Testis (tissue), 2 donors: ENCODE measurements at regions not wholly inside any gene's neighbourhood (a gene's known extent, or its start where the extent isn't known, plus 50 kb on each side); places are given as distances from the start of the nearest gene placed in this dataset.
"Not testable (repeated sequence)": the region's sequence is repeated elsewhere in the genome, so short reads cannot be mapped to it uniquely, and the experiment has no call there.

Experiments
- DNase-seq: peaks from one replicate; pipeline ENCODE4 v3.0.0-alpha.2; 2019
- H3K27ac ChIP-seq, 2 donors: fragments of 200-600 bp; sonication (generic); one replicate each; pipeline ENCODE4 v1.5.1; 2019
- H3K27me3 ChIP-seq: fragments of 200-600 bp; sonication (generic); one replicate; pipeline ENCODE4 v1.5.1; 2019
- H3K36me3 ChIP-seq: fragments of 200-600 bp; sonication (generic); one replicate; pipeline ENCODE4 v1.5.1; 2017; ENCODE audit warnings: low read depth; ENCODE audit errors: missing control alignments
- H3K4me1 ChIP-seq: fragments of 200-600 bp; sonication (generic); one replicate; pipeline ENCODE4 v1.5.1; 2019
- H3K4me3 ChIP-seq, 2 donors: fragments of 200-600 bp; sonication (generic); one replicate each; pipeline ENCODE4 v1.5.1; 2017 to 2019
- H3K9me3 ChIP-seq: fragments of 200-600 bp; sonication (generic); one replicate; pipeline ENCODE4 v1.5.1; 2017
- POLR2A ChIP-seq: fragments of 450-650 bp; IDR thresholded peaks from one replicate; pipeline ENCODE4 v1.6.1; 2017; ENCODE audit warnings: antibody characterized with exemption, mild to moderate bottlenecking, moderate library complexity
- WGBS, 2 donors: methylation state at CpG; one replicate each; pipeline ENCODE4 v1.1.5; 2018; 5-methylcytosine and 5-hydroxymethylcytosine counted together
- intact Hi-C: fragments of 100-400 bp; cut with DNase I; formaldehyde crosslinking; loops from one replicate; pipeline ENCODE4 v1.15.1; 2023; ENCODE audit warnings: low total_unique reads
- TF ChIP-seq, protein P1 (sequence below), 3 experiments: fragments of 450-650 bp in 2 of 3; fragments of 200-600 bp in 1 of 3; sonication (generic) in 1 of 3; IDR thresholded peaks; one replicate each; pipeline ENCODE4 v1.5.1; 2016 to 2019; ENCODE audit warnings: antibody characterized with exemption in 3 of 3, mild to moderate bottlenecking in 2 of 3, moderate library complexity in 1 of 3

DNA sequence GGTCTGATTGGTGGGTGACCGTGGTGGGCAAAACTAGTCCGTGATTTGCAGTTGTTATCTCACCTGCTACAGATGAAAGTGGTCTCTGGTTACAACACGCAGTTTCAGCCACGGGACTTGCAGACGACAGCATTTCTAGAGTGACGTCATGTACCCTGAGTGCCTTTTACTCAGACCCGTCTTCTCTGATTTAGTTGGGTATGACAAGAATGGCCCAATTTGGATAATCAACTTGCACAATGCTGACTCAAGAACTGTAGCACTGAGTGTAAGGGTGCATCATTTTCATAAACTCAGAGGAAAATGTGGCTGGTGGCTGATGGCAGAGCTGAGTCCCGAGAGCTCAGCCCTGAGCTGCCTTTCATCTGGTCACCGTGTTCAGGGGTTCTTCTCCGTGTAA is 281.4 kb upstream of the FRG1 start:
- H3K27ac ChIP-seq, result no peak overlapping the region
- no peak for DNase-seq
- 81 to 98% methylated on average over 3 to 9 of the region's 10 CpGs for WGBS, 2 donors
- no peaks in the 10 kb centered on the region for H3K27me3 ChIP-seq
- no peaks in the 10 kb centered on the region for H3K9me3 ChIP-seq
- H3K36me3 ChIP-seq, result no peaks in the 10 kb centered on the region
- no peak overlapping the region for H3K4me3 ChIP-seq
- H3K4me1 ChIP-seq, result peaks cover 4% of the 10 kb centered on the region
- no peak for TF ChIP-seq POLR2A
- intact Hi-C loops, result no loop called here

DNA sequence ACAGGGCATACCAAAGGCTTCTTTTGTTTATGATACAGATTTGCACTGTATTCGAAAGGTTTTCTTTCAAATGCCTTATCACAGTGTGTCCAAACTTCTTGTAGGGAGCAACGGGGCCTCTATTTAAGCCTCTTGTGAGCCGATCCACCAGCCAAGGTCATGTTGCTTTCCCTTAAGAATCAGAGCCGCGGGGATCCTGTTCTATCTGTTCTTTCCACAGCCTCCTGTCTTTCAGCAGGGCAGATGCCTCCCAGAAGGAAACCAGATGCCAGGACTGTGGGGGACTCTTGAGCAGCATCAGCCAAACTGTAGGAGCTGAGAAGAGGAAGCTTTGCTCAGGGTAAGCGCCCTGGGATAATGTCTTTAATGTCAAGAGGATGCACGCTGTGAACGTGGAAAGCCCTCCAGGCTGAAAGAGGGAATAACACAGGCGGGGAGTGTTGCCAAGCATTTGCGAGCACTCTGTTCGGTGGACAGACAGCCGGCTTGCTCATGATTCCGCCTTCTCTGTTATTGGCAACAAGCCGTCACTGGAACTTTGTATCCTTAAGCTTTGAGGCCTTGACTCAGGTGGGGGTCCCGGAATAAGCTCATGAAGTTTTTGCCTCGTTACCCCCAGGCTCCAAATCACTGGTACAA is 279.8 kb upstream of the FRG1 start:
- intact Hi-C loops, result no loop called here
- H3K27me3 ChIP-seq, result no peaks in the 10 kb centered on the region
- WGBS, 2 donors, result 35 to 47% methylated on average over 16 of the region's 16 CpGs
- no peaks in the 10 kb centered on the region for H3K9me3 ChIP-seq
- DNase-seq, result peak; percentile 69
- H3K27ac ChIP-seq, result peak overlapping the region; percentile 59 to 72
- no peak overlapping the region for H3K4me3 ChIP-seq
- no peaks in the 10 kb centered on the region for H3K36me3 ChIP-seq
- H3K4me1 ChIP-seq, result peaks cover 10% of the 10 kb centered on the region
- TF ChIP-seq, protein P1, sequence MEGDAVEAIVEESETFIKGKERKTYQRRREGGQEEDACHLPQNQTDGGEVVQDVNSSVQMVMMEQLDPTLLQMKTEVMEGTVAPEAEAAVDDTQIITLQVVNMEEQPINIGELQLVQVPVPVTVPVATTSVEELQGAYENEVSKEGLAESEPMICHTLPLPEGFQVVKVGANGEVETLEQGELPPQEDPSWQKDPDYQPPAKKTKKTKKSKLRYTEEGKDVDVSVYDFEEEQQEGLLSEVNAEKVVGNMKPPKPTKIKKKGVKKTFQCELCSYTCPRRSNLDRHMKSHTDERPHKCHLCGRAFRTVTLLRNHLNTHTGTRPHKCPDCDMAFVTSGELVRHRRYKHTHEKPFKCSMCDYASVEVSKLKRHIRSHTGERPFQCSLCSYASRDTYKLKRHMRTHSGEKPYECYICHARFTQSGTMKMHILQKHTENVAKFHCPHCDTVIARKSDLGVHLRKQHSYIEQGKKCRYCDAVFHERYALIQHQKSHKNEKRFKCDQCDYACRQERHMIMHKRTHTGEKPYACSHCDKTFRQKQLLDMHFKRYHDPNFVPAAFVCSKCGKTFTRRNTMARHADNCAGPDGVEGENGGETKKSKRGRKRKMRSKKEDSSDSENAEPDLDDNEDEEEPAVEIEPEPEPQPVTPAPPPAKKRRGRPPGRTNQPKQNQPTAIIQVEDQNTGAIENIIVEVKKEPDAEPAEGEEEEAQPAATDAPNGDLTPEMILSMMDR (IDR thresholded peaks at IDR 0.05), result no peak
- TF ChIP-seq POLR2A, result no peak

DNA sequence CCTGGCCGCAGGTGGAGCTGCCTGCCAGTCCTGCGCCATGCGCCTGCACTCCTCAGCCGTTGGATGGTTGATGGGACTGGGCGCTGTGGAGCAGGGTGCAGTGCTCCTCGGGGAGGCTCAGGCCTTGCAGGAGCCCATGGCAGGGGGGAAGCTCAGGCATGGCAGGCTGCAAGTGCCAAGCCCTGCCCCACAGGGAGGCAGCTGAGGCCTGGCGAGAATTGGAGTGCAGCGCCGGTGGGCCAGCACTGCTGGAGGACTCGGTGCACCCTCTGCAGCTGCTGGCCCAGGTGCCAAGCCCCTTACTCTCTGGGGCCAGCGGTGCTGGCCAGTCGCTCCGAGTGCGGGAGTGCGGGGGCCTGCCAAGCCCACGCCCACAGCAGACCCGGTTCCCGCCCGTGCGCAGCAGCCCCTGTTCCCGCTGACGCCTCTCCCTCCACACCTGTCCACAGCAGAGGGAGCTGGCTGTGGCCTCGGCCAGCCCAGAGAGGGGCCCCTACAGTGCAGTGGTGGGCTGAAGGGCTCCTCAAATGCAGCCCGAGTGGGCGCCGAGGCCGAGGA is 275.9 kb upstream of the FRG1 start:
- no peak for DNase-seq
- 48 to 82% methylated on average over 7 to 25 of the region's 27 CpGs for WGBS, 2 donors

DNA sequence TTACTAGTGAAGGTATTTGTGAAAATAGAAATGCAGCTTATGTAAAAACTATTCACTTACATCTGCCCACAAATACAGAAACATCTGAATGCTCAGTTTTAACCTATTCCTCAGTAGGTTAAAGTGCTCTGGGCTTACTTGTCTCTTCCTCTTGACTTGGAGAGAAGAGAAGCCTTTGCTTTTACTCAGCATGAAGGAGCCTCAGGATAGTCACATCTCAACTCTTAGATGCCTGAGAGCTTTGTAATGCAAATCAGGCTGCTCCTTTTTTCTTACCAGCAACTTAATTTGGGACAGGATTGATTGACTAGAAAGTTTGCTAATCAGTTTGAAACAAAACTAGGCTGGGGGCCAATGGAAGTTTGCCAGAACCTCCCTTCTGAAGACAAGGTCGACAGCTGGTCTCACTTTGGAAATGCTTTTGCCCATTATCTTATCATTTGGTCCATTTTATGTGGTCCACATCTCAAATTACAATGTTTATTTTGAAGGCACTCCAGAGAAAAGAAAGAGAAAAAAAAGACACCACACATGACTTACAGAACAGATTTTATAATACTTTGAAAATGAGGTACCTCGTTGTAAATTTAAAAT is 274.9 kb upstream of the FRG1 start:
- H3K36me3 ChIP-seq, H3K27ac ChIP-seq, H3K27me3 ChIP-seq, H3K4me3 ChIP-seq, H3K4me1 ChIP-seq, intact Hi-C loops, H3K9me3 ChIP-seq: not testable (repeated sequence)
- whole genome bisulfite sequencing, 2 donors, result 13 to 42% methylated on average over 2 of the region's 2 CpGs
- DNase-seq, result peak; percentile 86

More for the DNA sequence above, 275.9 kb upstream of the FRG1 start:
- Histone ChIP-seq H3K4me3 (peak overlapping the region in 1 of 2 donors; percentile 21), H3K9me3 (no peaks in the 10 kb centered on the region), H3K27me3 (no peaks in the 10 kb centered on the region), H3K27ac (peak overlapping the region; percentile 19 to 44), H3K4me1 (peaks cover 10% of the 10 kb centered on the region), H3K36me3 (no peaks in the 10 kb centered on the region)
- TF ChIP-seq POLR2A, result no peak
- TF ChIP-seq, protein P1 (IDR thresholded peaks at IDR 0.05), result no peak
- intact Hi-C loops, result no loop called here

DNA sequence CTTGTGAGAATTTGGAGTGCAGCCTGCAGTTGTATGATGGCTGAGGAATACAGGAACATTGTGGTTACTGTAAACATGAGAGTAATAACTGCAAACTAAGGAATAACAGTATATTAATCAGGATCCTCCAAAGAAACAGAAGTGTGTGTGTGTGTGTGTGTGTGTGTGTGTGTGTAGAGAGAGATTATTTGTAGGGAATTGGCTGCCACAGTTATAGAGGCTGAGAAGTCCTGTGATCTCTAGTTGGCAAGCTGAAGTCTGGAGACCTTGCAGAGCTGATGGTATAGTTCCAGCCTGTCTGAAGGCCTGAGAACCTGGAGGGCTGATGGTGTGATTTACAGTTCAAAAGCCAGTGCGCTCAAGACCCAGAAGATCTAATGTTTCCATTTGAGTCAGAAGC is 273.3 kb upstream of the FRG1 start:
- H3K4me1 ChIP-seq, DNase-seq, intact Hi-C loops, H3K27me3 ChIP-seq, H3K36me3 ChIP-seq, H3K9me3 ChIP-seq, H3K27ac ChIP-seq, H3K4me3 ChIP-seq: not testable (repeated sequence)
- no CpG with 5 or more reads among the region's 1 CpG for WGBS, 2 donors

DNA sequence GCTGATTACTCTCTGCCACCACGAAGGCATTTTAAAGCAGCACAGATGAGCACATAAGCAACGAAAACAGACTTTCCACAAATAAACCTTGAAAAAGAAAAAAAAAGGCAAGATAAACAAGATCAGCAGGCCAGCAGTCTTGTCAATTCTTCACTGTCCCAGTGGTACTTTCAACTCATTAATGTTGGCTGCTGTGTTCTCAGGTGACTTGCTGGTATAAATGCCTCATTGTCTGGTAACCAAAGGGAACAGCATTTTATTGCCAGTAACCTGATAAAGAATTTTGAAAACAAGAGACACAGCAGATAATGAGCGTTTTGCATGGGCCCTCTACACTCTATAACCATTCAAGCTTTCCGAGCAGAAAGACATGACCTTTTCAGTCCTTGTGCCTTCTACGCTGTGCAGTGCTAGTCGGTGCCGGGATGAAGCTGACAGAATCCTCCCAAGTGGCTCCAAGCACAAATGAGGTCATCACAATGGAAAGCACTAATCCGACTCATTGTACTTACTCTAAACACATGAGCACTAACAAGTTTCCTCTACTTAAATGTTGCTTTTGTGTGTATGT is 242.9 kb upstream of the FRG1 start:
- DNase-seq, H3K9me3 ChIP-seq, H3K4me3 ChIP-seq, H3K27me3 ChIP-seq, H3K27ac ChIP-seq, intact Hi-C loops, H3K4me1 ChIP-seq, H3K36me3 ChIP-seq: not testable (repeated sequence)
- no CpG with 5 or more reads among the region's 8 CpGs for WGBS, 2 donors

DNA sequence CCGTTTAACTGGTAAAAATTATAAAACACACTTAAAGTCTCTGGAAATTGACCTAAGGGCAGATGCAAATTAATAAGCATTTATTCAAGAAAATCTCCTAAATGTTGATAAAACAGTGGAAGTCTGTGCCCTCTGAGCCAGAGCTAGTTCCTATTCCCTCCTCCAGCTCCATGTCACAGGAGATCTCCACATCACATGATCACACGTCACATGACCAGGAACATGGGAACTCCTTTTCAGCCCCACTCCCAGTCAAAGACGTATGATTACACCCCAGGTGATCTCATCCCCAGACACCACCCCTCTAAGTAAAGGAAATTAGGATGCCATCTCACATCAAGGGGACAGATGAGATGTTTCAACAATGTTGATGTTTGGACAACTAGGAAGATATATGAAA is 237.7 kb upstream of the FRG1 start:
- peak; percentile 29 for DNase-seq
- intact Hi-C loops, H3K27ac ChIP-seq, H3K4me1 ChIP-seq, H3K9me3 ChIP-seq, H3K36me3 ChIP-seq, H3K4me3 ChIP-seq, H3K27me3 ChIP-seq: not testable (repeated sequence)
- 72 to 78% methylated on average over 3 of the region's 3 CpGs for WGBS, 2 donors

DNA sequence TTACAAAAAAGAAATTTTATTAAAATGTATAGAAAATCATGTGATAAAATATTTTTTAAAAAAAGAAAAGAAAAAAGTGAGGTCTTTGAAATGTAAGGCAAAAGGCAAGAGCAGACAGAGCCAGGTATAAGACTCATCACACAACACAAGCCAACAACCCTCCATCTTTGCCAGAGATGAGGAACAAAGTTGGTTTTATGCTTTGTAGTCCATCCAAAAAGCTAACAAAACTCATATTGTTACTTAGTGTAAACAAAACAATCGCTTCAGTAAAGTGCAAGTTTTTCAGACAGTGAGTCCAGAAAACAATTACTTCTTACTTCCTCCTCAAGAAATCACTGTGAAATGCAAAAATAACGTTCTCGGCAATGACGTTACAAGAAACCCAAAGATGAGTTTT is 233.9 kb upstream of the FRG1 start:
- H3K4me3 ChIP-seq, intact Hi-C loops, H3K36me3 ChIP-seq, DNase-seq, H3K4me1 ChIP-seq, H3K9me3 ChIP-seq, H3K27me3 ChIP-seq: not testable (repeated sequence)
- WGBS, 2 donors, result 49 to 50% methylated on average over 4 of the region's 4 CpGs
- H3K27ac ChIP-seq, result peak overlapping the region in 1 of 2 donors; percentile 50

DNA sequence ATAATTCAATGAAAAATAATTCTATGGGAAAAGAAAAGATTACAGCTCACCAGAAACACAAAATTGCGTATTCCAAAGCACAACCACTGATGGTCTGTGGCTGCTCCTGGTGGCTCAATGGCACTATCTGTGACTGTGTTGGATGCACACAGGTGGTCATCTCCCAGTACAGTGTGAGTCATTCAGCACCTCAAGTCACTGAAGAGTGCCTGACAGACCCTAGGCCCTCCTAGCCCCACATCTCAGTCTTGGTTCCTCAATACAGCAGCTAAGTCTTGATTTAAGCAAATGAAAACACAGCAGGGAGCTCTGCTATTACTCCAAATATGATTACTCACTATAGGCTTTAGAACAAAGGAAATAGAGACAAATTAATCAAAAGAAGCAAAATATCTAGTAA is 233.4 kb upstream of the FRG1 start:
- H3K4me1 ChIP-seq, H3K27me3 ChIP-seq, H3K4me3 ChIP-seq, H3K9me3 ChIP-seq, intact Hi-C loops, H3K36me3 ChIP-seq, DNase-seq: not testable (repeated sequence)
- 72 to 84% methylated on average over 1 of the region's 1 CpG for WGBS, 2 donors
- H3K27ac ChIP-seq, result peak overlapping the region in 1 of 2 donors; percentile 1

DNA sequence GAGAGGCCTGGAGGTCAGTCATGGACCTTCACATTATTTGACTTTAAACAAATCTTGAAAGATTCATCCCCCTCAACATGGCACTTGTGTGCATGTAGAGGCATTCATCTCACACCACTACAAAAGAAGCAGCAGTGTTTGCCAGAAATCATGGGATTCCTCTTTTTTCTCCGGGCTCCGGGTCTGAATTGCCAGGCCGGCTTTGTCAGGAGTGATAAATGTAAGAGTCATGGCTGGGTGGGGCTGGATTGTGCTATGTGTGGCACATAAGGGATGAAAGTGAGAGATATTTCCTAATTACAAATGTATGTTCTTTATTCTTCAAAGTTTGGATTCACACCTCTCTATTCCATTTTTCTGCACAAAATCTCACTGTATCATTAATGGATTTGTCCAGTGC is 228.7 kb upstream of the FRG1 start:
- H3K27ac ChIP-seq, DNase-seq, H3K4me1 ChIP-seq, H3K9me3 ChIP-seq, H3K4me3 ChIP-seq, H3K36me3 ChIP-seq, H3K27me3 ChIP-seq, intact Hi-C loops: not testable (repeated sequence)
- WGBS, 2 donors, result 93 to 96% methylated on average over 3 of the region's 3 CpGs
